OCI-LY1 (cell line): ENCODE measurements at regions not wholly inside any gene's neighbourhood (a gene's known extent, or its start where the extent isn't known, plus 50 kb on each side); places are given as distances from the start of the nearest gene placed in this dataset.

Experiments
- CTCF ChIP-seq: fragments of 200-600 bp; sonication (generic), shearing (Covaris generic); IDR thresholded peaks from 2 replicates; pipeline ENCODE4 v1.5.1; 2017; ENCODE audit warnings: mild to moderate bottlenecking, antibody characterized with exemption, low read length, moderate library complexity, mixed read lengths
- EZH2 ChIP-seq: fragments of 200-600 bp; sonication (generic), shearing (Covaris generic); IDR thresholded peaks from 2 replicates; pipeline ENCODE4 v1.8.0; 2017; ENCODE audit warnings: borderline replicate concordance, mixed run types, mild to moderate bottlenecking, antibody characterized with exemption, low read length, moderate library complexity, mixed read lengths

GRCh38 chr9:79013715-79014610 is 557.8 kb upstream of the TLE4 start:
- no peak for TF ChIP-seq CTCF
- no peak for TF ChIP-seq EZH2
